Renal pelvis (tissue), 1 donor: ENCODE measurements at regions not wholly inside any gene's neighbourhood (a gene's known extent, or its start where the extent isn't known, plus 50 kb on each side); places are given as distances from the start of the nearest gene placed in this dataset.

Source experiments
- DNase-seq: peaks from one replicate; pipeline ENCODE4 v3.0.0-alpha.2; 2013

GRCh38 chr1:34701326-34702060 is 53.4 kb upstream of the GJB5 start:
- DNase-seq = peak; percentile 57
